ENCODE measurements at regions not wholly inside any gene's neighbourhood (a gene's known extent, or its start where the extent isn't known, plus 50 kb on each side); places are given as distances from the start of the nearest gene placed in this dataset.

- TF ChIP-seq POLR2AphosphoS5 (IDR thresholded peaks at IDR 0.05; ENCODE audit: insufficient read depth, low read depth, low read length) (no peak), POLR2A (IDR thresholded peaks at IDR 0.05; ENCODE audit: low read depth, low read length) (no peak), GATA2 (IDR thresholded peaks at IDR 0.05; ENCODE audit: insufficient read depth, insufficient read length, low read depth, low read length) (no peak), CTCF (IDR thresholded peaks at IDR 0.05; ENCODE audit: extremely low read depth in 1 of 2, insufficient read depth in 1 of 2, low read depth in 1 of 2, low read length in 2 of 2) (no peak), MYC (IDR thresholded peaks at IDR 0.05; ENCODE audit: low read depth, low read length) (no peak), FOS (IDR thresholded peaks at IDR 0.05; ENCODE audit: borderline replicate concordance, insufficient read depth, low read length) (no peak), MAX (IDR thresholded peaks at IDR 0.05; ENCODE audit: insufficient read depth, insufficient read length) (no peak), JUN (IDR thresholded peaks at IDR 0.05; ENCODE audit: borderline replicate concordance, insufficient read depth, insufficient read length, low read depth) (no peak), EZH2 (IDR thresholded peaks at IDR 0.05; ENCODE audit: borderline replicate concordance, low read depth, low read length, severe bottlenecking) (no peak)
- Histone ChIP-seq H3K27me3 (ENCODE audit: control insufficient read depth in 2 of 2, insufficient read depth in 2 of 2, low read length in 2 of 2) (no peaks in the 10 kb centered on the region), H3K79me2 (ENCODE audit: control insufficient read depth, insufficient read depth, low read length) (no peaks in the 10 kb centered on the region), H3K9ac (replicated peaks; ENCODE audit: extremely low read depth, insufficient read depth, low read length) (no peak overlapping the region), H3K4me3 (replicated peaks in 1 of 3; ENCODE audit: insufficient read depth in 1 of 3, low read depth in 1 of 3, low read length in 3 of 3) (no peak overlapping the region), H3K9me1 (replicated peaks; ENCODE audit: control insufficient read depth, extremely low read depth, insufficient read depth, low read length) (no peaks in the 10 kb centered on the region), H3K36me3 (ENCODE audit: control insufficient read depth in 2 of 2, extremely low read depth in 1 of 2, insufficient read depth in 2 of 2, low read length in 2 of 2) (no peaks in the 10 kb centered on the region), H3K27ac (ENCODE audit: insufficient read depth, low read depth, low read length) (no peak overlapping the region), H3K9me3 (replicated peaks; ENCODE audit: control insufficient read depth, insufficient read depth, low read length) (no peaks in the 10 kb centered on the region), H2AFZ (ENCODE audit: low read depth, low read length) (no peak overlapping the region), H3K4me1 (ENCODE audit: control insufficient read depth, extremely low read depth, insufficient read depth, low read length) (no peaks in the 10 kb centered on the region), H4K20me1 (replicated peaks; ENCODE audit: control insufficient read depth, extremely low read depth, insufficient read depth, low read length) (no peaks in the 10 kb centered on the region), H3K4me2 (ENCODE audit: insufficient read depth, low read length) (no peak overlapping the region)
- DNase-seq (ENCODE audit: low read depth, low spot score) = no peak
- POLR2A ChIA-PET = no interaction called here
- BruUV-seq (replicated peaks) = no TSS peak
- dilution Hi-C loops (cut with MboI; ENCODE audit: extremely low pct_ligation_motif_present, low sequenced_read_pairs) (no loop called here), intact Hi-C loops (cut with micrococcal nuclease) (loop anchor here (5.0 kb wide), 1 partner anchor 665 kb away; no protein-coding TSS in a partner anchor)
- CTCF ChIA-PET = no interaction called here
- FAIRE-seq = no peak
Measured at GRCh38 chr18:45481821-45482220, 133.5 kb upstream of the SLC14A2 start.

Data from endothelial cell of umbilical vein (primary cell).